HG03060 (cell line): ENCODE measurements at regions not wholly inside any gene's neighbourhood (a gene's known extent, or its start where the extent isn't known, plus 50 kb on each side); places are given as distances from the start of the nearest gene placed in this dataset.
A peak's percentile ranks its signal among the peaks of the same experiment; 100 is the strongest.

Experiments
- ATAC-seq: cut with Tn5 transposase; IDR thresholded peaks from one replicate; pipeline ENCODE4 v1.9.1; 2021; ENCODE audit warnings: low read depth, moderate number of reproducible peaks; ENCODE audit not compliant: unreplicated experiment

- no peak for ATAC-seq
Observed at GRCh38 chr5:44868541-44868940, 59.8 kb downstream of the MRPS30 start.

- ATAC-seq = no peak
Observed at GRCh38 chr5:44869928-44870327, 61.2 kb downstream of the MRPS30 start.

- no peak for ATAC-seq
Observed at GRCh38 chr5:44870430-44870829, 61.7 kb downstream of the MRPS30 start.

- ATAC-seq = no peak
Observed at GRCh38 chr5:44871401-44871800, 62.7 kb downstream of the MRPS30 start.

GRCh38 chr5:44875661-44876605, 67.2 kb downstream of the MRPS30 start:
- peak; percentile 100 for ATAC-seq

- ATAC-seq = no peak
Observed at GRCh38 chr5:44881266-44881665, 72.5 kb downstream of the MRPS30 start.

GRCh38 chr5:44884036-44884435, 75.3 kb downstream of the MRPS30 start:
- ATAC-seq = no peak

- ATAC-seq = peak; percentile 94
Observed at GRCh38 chr5:44885903-44886302, 77.2 kb downstream of the MRPS30 start.

GRCh38 chr5:44887722-44888121, 79.0 kb downstream of the MRPS30 start:
- no peak for ATAC-seq

GRCh38 chr5:44888435-44888834, 79.7 kb downstream of the MRPS30 start:
- ATAC-seq = no peak

- no peak for ATAC-seq
Observed at GRCh38 chr5:44891116-44891515, 82.4 kb downstream of the MRPS30 start.

GRCh38 chr5:44900273-44900954, 91.7 kb downstream of the MRPS30 start:
- ATAC-seq = no peak

GRCh38 chr5:44907396-44907795, 98.6 kb downstream of the MRPS30 start:
- ATAC-seq = no peak

GRCh38 chr5:44909004-44909403, 100.3 kb downstream of the MRPS30 start:
- ATAC-seq = no peak

GRCh38 chr5:44911501-44911900, 102.8 kb downstream of the MRPS30 start:
- ATAC-seq = no peak

- no peak for ATAC-seq
Observed at GRCh38 chr5:44914221-44914620, 105.5 kb downstream of the MRPS30 start.

GRCh38 chr5:44919560-44919959, 110.8 kb downstream of the MRPS30 start:
- ATAC-seq = no peak

- ATAC-seq = no peak
Observed at GRCh38 chr5:44927115-44927733, 118.5 kb downstream of the MRPS30 start.

GRCh38 chr5:44932922-44933585, 124.3 kb downstream of the MRPS30 start:
- ATAC-seq = peak; percentile 99

GRCh38 chr5:44933686-44934085, 124.9 kb downstream of the MRPS30 start:
- ATAC-seq = no peak

- no peak for ATAC-seq
Observed at GRCh38 chr5:44935262-44935661, 126.5 kb downstream of the MRPS30 start.
